ENCODE measurements at regions not wholly inside any gene's neighbourhood (a gene's known extent, or its start where the extent isn't known, plus 50 kb on each side); places are given as distances from the start of the nearest gene placed in this dataset.

GRCh38 chr4:187782286-187782824 is 213.2 kb upstream of the ZFP42 start:
- no peak for DNase-seq (ENCODE audit: low spot score)

GRCh38 chr4:187786190-187786589 is 209.4 kb upstream of the ZFP42 start:
- DNase-seq (ENCODE audit: low spot score), result no peak

- no peak for DNase-seq (ENCODE audit: low spot score)
Measured at GRCh38 chr4:187789078-187789477, 206.5 kb upstream of the ZFP42 start.

- no peak for DNase-seq (ENCODE audit: low spot score)
Measured at GRCh38 chr4:187795737-187796136, 199.8 kb upstream of the ZFP42 start.

GRCh38 chr4:187798385-187798784 is 197.2 kb upstream of the ZFP42 start:
- DNase-seq (ENCODE audit: low spot score), result no peak

- no peak for DNase-seq (ENCODE audit: low spot score)
Measured at GRCh38 chr4:187799735-187800134, 195.8 kb upstream of the ZFP42 start.

GRCh38 chr4:187811591-187811990 is 184.0 kb upstream of the ZFP42 start:
- no peak for DNase-seq (ENCODE audit: low spot score)

GRCh38 chr4:187814737-187815465 is 180.7 kb upstream of the ZFP42 start:
- no peak for DNase-seq (ENCODE audit: low spot score)

GRCh38 chr4:187826725-187827124 is 168.8 kb upstream of the ZFP42 start:
- DNase-seq (ENCODE audit: low spot score), result no peak

- no peak for DNase-seq (ENCODE audit: low spot score)
Measured at GRCh38 chr4:187827631-187828030, 167.9 kb upstream of the ZFP42 start.

- DNase-seq (ENCODE audit: low spot score), result no peak
Measured at GRCh38 chr4:187839765-187840164, 155.8 kb upstream of the ZFP42 start.

- no peak for DNase-seq (ENCODE audit: low spot score)
Measured at GRCh38 chr4:187840814-187841213, 154.8 kb upstream of the ZFP42 start.

GRCh38 chr4:187849556-187850225 is 145.9 kb upstream of the ZFP42 start:
- no peak for DNase-seq (ENCODE audit: low spot score)

- DNase-seq (ENCODE audit: low spot score), result no peak
Measured at GRCh38 chr4:187865914-187866313, 129.7 kb upstream of the ZFP42 start.

GRCh38 chr4:187883049-187883448 is 112.5 kb upstream of the ZFP42 start:
- no peak for DNase-seq (ENCODE audit: low spot score)

- no peak for DNase-seq (ENCODE audit: low spot score)
Measured at GRCh38 chr4:187883836-187884475, 111.6 kb upstream of the ZFP42 start.

- no peak for DNase-seq (ENCODE audit: low spot score)
Measured at GRCh38 chr4:187887906-187888305, 107.7 kb upstream of the ZFP42 start.

- DNase-seq (ENCODE audit: low spot score), result no peak
Measured at GRCh38 chr4:187889651-187890050, 105.9 kb upstream of the ZFP42 start.

GRCh38 chr4:187893418-187893817 is 102.2 kb upstream of the ZFP42 start:
- DNase-seq (ENCODE audit: low spot score), result no peak

GRCh38 chr4:187903106-187903505 is 92.5 kb upstream of the ZFP42 start:
- DNase-seq (ENCODE audit: low spot score), result no peak

- DNase-seq (ENCODE audit: low spot score), result no peak
Measured at GRCh38 chr4:187903700-187904099, 91.9 kb upstream of the ZFP42 start.

GRCh38 chr4:187908079-187908561 is 87.5 kb upstream of the ZFP42 start:
- no peak for DNase-seq (ENCODE audit: low spot score)

- DNase-seq (ENCODE audit: low spot score), result no peak
Measured at GRCh38 chr4:187908731-187909130, 86.8 kb upstream of the ZFP42 start.
